UCSD-AML1 (cell line): ENCODE measurements at regions not wholly inside any gene's neighbourhood (a gene's known extent, or its start where the extent isn't known, plus 50 kb on each side); places are given as distances from the start of the nearest gene placed in this dataset.
"Not testable (repeated sequence)": the region's sequence is repeated elsewhere in the genome, so short reads cannot be mapped to it uniquely, and the experiment has no call there.

Source experiments
- DNase-seq: peaks from one replicate; lab custom pipeline; 2025; ENCODE audit not compliant: unreplicated experiment; lab: John Stamatoyannopoulos, UW

DNA sequence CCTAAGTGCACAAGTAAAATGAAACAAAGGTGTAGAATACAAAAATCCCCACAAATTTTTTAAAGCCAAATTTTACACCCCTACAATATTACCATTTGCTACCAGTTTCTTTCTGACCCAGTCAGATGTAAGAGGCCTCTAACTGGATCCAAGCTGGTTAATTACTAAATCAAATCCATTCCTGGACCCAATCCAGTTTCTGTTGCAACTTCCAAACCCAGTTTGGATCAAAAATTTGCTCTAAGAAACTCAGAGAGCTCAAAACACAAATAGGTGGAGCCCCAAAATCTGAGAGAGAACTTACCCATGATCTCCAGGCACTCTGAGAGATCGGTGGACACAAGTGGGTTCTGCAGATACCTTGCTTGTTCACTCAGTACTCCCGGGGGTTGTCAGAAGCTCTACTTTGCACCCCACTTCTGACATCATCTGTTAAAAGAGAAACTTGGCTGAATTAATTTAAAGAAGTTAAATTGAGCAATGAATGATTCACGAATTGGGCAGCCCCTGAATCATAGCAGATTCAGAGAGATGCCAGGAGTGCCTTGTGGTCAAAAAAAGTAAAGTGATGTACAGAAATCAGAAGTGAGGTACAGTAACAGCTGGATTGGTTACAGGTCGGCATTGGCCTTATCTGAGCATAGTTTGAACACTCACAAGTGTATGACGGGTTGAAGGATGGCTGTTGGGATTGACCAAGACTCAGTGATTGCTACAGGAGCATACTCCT lies 448.0 kb downstream of the KCNT2 start:
- DNase-seq = no peak

GRCh38 chr1:196155586-196155985 lies 452.7 kb downstream of the KCNT2 start:
- DNase-seq = no peak

DNA sequence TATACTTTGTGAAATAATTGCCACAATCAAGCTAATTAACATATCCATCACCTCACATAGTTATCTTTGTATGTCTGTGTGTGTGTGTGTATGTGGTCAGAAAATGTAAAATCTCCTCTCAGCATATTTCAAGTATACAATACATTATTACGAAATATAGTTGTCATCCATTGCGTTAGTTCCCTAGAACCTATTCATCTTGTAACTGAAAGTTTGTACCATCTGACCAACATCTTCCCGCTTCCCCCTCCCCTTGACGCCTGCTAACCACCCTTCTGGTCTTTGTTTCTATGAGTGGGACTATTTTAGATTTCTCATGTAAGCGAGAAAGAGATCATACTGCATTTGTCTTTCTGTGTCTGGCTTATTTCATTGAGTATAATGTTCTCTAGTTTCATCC lies 455.3 kb downstream of the KCNT2 start:
- no peak for DNase-seq

GRCh38 chr1:196152086-196152485 lies 456.2 kb downstream of the KCNT2 start:
- no peak for DNase-seq

- DNase-seq = no peak
Observed at GRCh38 chr1:196148367-196148970, 459.8 kb downstream of the KCNT2 start.

- no peak for DNase-seq
Observed at GRCh38 chr1:196147530-196147929, 460.7 kb downstream of the KCNT2 start.

DNA sequence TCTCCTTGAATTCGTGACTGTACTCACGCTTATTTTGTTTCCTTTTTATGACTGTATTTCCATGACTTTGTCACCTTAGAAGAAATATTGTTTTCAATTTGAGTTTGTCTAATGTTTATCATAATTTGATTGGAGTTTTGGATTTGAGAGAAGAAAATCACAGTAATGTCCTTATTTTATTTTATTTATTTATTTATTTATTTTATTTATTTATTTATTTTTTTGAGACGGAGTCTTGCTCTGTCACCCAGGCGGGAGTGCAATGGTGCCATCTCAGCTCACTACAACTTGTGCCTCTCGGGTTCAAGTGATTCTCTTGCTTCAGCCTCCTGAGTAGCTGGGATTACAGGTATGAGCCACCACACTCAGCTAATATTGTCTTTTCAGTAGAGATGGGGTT lies 463.1 kb downstream of the KCNT2 start:
- DNase-seq = not testable (repeated sequence)

DNA sequence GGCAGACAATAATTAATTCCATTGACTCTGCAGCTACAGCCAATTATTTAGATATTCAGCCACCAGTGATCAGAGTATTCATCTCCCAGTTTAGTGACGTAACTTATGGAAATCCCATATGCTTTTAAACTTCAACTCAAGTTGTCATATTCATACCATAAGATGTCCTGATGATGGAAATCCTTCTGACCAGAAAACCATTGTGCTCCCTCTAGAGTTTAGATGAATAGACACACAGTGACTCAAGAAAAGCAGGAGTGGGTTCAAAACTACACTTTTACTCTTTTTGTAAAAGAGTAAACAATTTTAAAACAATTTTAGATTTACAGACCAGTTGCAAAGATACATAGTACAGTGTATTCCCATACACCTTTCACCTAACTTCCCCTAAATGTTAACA lies 463.7 kb downstream of the KCNT2 start:
- no peak for DNase-seq

- no peak for DNase-seq
Observed at GRCh38 chr1:196143602-196144342, 464.5 kb downstream of the KCNT2 start.

DNA sequence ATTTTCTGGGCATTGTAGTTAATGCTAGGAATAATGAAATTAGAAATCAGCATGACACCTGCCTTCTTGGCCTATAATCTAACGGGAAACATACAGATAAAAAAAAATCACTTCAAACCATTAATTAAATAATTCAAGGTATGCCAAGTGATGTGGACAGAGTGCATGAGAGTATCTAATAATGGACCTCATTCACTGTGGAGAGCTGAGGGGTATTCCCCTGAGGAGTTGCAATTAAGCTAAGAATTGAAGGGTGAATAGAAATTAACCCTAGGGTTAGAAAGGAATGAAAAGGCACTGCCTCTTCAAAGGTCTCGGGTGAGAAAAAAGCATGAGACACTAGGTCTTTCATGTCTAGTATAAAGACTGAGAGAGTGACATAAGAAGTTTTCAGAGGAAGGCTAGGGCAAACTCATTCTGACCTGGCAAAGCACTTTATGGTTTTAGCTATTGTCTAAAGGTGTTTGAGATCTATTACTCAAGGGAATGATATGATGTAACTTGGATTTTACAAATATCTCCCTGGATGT lies 466.1 kb downstream of the KCNT2 start:
- DNase-seq = no peak

GRCh38 chr1:196136396-196136795 lies 471.8 kb downstream of the KCNT2 start:
- DNase-seq = no peak

DNA sequence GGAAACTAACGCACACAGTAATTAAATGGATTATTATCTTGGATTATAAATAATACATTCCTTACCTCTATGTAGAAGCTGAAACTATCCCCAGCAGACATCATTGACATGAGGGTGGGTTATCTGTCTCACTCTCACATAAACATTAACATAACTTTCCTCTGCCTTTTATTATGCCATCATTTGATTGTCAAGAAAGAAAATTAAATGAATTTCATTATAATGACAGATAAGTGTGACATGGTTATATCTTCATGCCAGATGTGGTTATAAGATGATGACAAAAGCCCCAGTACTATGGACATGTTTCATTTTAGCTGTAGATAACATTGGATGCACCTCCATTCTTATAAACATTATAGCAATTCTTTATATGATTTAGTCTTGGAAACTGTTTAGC lies 476.5 kb downstream of the KCNT2 start:
- DNase-seq = no peak

DNA sequence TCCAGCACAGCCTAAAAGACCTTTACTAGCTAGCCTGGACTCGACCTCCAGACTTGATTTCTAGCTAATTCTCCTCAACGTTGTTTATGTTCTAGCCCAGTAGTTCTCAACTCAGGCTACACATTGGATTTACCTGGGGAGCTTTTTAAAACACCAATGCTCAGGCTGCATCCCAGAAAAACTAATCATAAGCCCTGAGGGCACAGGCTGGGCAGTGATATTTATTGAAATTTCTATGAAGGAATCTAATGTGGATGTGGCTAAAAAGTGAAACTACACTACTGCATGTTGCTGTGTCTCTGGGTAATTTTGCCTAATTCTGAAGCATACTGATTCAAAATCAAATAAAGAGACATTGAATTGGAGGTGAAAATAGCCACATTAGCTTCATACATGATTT lies 479.4 kb downstream of the KCNT2 start:
- DNase-seq = no peak

DNA sequence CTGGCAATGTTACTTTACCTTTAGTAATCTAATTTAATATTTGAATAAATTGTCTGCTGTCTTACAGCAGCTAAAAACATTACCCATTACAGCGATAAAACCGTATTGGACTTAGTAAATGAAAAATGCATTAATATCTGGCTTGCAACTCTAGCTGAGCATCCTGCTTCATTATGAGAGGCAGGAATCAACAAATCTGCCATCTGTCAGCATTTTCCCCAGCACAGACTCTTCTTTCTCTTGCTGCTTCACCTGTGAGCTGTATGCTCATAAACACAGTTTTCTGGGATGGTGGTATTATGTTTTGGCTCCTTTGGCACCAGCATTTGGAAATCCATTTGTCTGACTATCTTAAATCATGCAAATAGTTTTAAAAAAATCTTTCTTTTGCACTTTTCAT lies 487.1 kb downstream of the KCNT2 start:
- no peak for DNase-seq

DNA sequence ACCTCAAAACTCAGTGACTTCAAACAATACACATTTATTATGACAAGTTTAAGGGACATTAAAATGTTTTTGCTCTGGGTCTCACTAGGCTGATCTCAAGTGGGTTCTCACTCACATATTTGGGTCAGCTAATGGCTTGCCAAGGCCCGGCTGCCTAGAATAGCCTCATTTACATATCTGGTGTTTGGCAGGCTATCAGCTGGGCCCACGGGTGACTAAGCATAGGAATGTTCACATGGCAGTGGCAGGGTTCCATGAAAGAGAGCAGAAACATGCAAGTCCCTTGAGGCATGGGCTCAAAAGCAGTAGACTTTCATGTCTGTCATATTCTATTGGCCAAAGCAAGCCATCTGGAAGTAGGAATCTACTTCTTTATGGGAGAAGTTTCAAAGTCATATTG lies 492.6 kb downstream of the KCNT2 start:
- DNase-seq = no peak

GRCh38 chr1:196114193-196114592 lies 494.0 kb downstream of the KCNT2 start:
- DNase-seq = no peak

GRCh38 chr1:196108990-196109389 lies 499.2 kb downstream of the KCNT2 start:
- not testable (repeated sequence) for DNase-seq

- DNase-seq = no peak
Observed at GRCh38 chr1:196105901-196106300, 502.3 kb downstream of the KCNT2 start.

- no peak for DNase-seq
Observed at GRCh38 chr1:196102826-196103225, 505.4 kb downstream of the KCNT2 start.

DNA sequence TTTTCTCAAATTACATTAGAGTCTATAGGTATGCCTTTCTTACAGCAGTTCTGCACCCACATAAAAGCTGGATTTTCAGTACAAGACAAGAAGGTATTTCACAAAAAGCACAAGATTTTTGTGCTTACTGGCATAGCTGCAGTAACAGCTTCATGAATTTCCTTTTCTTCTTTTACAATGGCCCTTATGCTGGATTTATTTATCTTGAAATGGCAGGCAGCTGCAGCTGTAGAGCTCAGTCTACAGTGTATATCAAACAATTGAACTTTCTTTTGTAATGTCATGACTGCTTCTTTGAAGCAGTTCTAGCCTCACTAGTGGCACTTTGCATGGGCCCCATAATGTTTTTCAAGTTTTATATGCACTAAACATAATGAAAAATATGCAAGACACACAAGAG lies 510.2 kb downstream of the KCNT2 start:
- DNase-seq = no peak

DNA sequence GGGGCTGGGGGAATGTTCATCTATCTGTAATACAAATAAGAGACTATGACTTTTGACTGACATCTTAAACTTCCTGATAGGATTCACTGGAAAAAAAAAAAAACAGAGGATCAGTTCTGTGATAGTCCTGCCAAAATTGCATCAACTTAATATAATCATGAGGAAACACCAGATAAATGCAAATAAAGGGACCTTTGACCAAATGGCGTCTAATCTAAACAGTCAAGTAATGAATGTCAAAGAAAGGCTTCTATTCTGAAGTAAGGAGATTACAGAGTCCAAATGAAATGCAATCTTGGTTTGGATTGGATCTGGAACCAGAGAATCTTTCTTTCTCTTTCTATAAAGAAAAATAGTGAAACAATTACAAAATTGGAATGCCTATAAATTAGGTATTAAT lies 513.4 kb downstream of the KCNT2 start:
- no peak for DNase-seq
